Trophoblast cell (in vitro differentiated cells and primary cell): ENCODE measurements at regions not wholly inside any gene's neighbourhood (a gene's known extent, or its start where the extent isn't known, plus 50 kb on each side); places are given as distances from the start of the nearest gene placed in this dataset.
A peak's percentile ranks its signal among the peaks of the same experiment; 100 is the strongest.

Experiments
- DNase-seq, 2 donors: peaks; one replicate each; pipeline ENCODE4 v3.0.0-alpha.2; 2016
- H2AFZ ChIP-seq: 2 replicates; pipeline ENCODE4 v1.6.1; 2013; ENCODE audit warnings: low read length, moderate library complexity, mild to moderate bottlenecking; ENCODE audit not compliant: insufficient read depth, poor library complexity
- H2AK5ac ChIP-seq: 2 replicates; pipeline ENCODE4 v1.6.1; 2013; ENCODE audit warnings: mild to moderate bottlenecking, low read length
- H2BK120ac ChIP-seq: 2 replicates; pipeline ENCODE4 v1.6.1; 2013; ENCODE audit warnings: low read length, mild to moderate bottlenecking, moderate library complexity; ENCODE audit not compliant: insufficient read depth, poor library complexity
- H2BK12ac ChIP-seq: 2 replicates; pipeline ENCODE4 v1.6.1; 2013; ENCODE audit warnings: mild to moderate bottlenecking, low read length, moderate library complexity
- H2BK5ac ChIP-seq: 2 replicates; pipeline ENCODE4 v1.6.1; 2013; ENCODE audit warnings: low read length, low read depth, moderate library complexity, mild to moderate bottlenecking; ENCODE audit not compliant: poor library complexity
- H3K14ac ChIP-seq: 2 replicates; pipeline ENCODE4 v1.6.1; 2013; ENCODE audit warnings: mild to moderate bottlenecking, low read length
- H3K18ac ChIP-seq: 2 replicates; pipeline ENCODE4 v1.6.1; 2013; ENCODE audit warnings: mild to moderate bottlenecking, low read length
- H3K23ac ChIP-seq: 2 replicates; pipeline ENCODE4 v1.6.1; 2013; ENCODE audit warnings: low read length
- H3K27ac ChIP-seq: 2 replicates; pipeline ENCODE4 v1.5.1; 2013; ENCODE audit warnings: low read depth, mild to moderate bottlenecking, inconsistent platforms, low read length, moderate library complexity
- H3K27me3 ChIP-seq: 2 replicates; pipeline ENCODE4 v1.6.1; 2013; ENCODE audit warnings: inconsistent platforms, mild to moderate bottlenecking, low read length, moderate library complexity; ENCODE audit not compliant: insufficient read depth
- H3K36me3 ChIP-seq, 2 experiments: 1 replicate in 1 of 2; 2 replicates in 1 of 2; pipeline ENCODE4 v1.6.1; 2013; ENCODE audit warnings: low read length in 2 of 2, mild to moderate bottlenecking in 2 of 2, moderate library complexity in 1 of 2; ENCODE audit not compliant: insufficient read depth in 2 of 2, control insufficient read depth in 1 of 2
- H3K4ac ChIP-seq: 2 replicates; pipeline ENCODE4 v1.6.1; 2013; ENCODE audit warnings: low read depth, mild to moderate bottlenecking, low read length, moderate library complexity
- H3K4me1 ChIP-seq, 2 experiments: 1 replicate in 1 of 2; 2 replicates in 1 of 2; pipeline ENCODE4 v1.6.1; 2013; ENCODE audit warnings: low read length in 2 of 2, mild to moderate bottlenecking in 2 of 2, moderate library complexity in 1 of 2; ENCODE audit not compliant: insufficient read depth in 2 of 2, control insufficient read depth in 1 of 2
- H3K4me2 ChIP-seq: 2 replicates; pipeline ENCODE4 v1.6.1; 2013; ENCODE audit warnings: inconsistent platforms, mild to moderate bottlenecking, low read length, moderate library complexity
- H3K4me3 ChIP-seq: 2 replicates; pipeline ENCODE4 v1.5.1; 2013; ENCODE audit warnings: mild to moderate bottlenecking, low read depth, low read length, inconsistent platforms
- H3K79me1 ChIP-seq: one replicate; pipeline ENCODE4 v1.6.1; 2013; ENCODE audit warnings: low read length
- H3K79me2 ChIP-seq: 2 replicates; pipeline ENCODE4 v1.6.1; 2013; ENCODE audit warnings: low read length, mild to moderate bottlenecking; ENCODE audit not compliant: control insufficient read depth, insufficient read depth, poor library complexity
- H3K9ac ChIP-seq: 2 replicates; pipeline ENCODE4 v1.6.1; 2013; ENCODE audit warnings: mild to moderate bottlenecking, low read length
- H3K9me3 ChIP-seq: 2 replicates; pipeline ENCODE4 v1.6.1; 2013; ENCODE audit warnings: low read depth, mild to moderate bottlenecking, control low read depth, inconsistent platforms, low read length; ENCODE audit not compliant: insufficient read depth
- H4K12ac ChIP-seq: 2 replicates; pipeline ENCODE4 v1.6.1; 2013; ENCODE audit warnings: low read depth, mild to moderate bottlenecking, low read length, moderate library complexity
- H4K8ac ChIP-seq: 2 replicates; pipeline ENCODE4 v1.6.1; 2013; ENCODE audit warnings: low read depth, mild to moderate bottlenecking, low read length, moderate library complexity
- H4K91ac ChIP-seq: one replicate; pipeline ENCODE4 v1.6.1; 2013; ENCODE audit warnings: low read depth, mild to moderate bottlenecking, low read length, moderate library complexity
- WGBS: extraction: QIAGEN DNeasy Blood & Tissue Kit; methylation state at CpG from one replicate; pipeline ENCODE4 v1.1.7; 2013; ENCODE audit warnings: missing lambda C conversion rate; ENCODE audit not compliant: insufficient read length, insufficient coverage; ENCODE audit errors: extremely low coverage; 5-methylcytosine and 5-hydroxymethylcytosine counted together

DNA sequence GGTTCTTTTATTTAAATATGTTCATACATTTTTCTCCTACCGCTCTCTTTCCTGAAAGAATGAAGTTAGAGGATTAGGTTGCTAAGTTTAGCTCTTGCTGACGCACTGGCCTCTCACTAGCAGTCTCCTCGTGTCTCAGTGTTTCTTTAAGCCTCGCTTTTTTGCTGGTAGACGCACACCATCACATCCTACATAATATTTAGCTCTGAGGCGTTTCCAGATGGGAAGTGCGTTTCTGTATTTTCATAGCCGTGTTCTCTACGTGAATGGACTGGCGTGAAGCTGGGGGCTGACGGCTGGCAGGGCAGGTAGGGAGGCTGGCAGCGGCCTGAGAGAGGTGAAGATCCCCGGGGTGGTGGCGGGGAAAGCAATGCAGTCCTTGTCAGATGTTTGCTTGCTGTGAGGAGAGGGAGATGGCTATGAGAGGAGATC lies 79.2 kb upstream of the SPRY4 start:
- H2BK12ac ChIP-seq = peak overlapping the region; percentile 61
- no peaks in the 10 kb centered on the region for H3K36me3 ChIP-seq
- H3K23ac ChIP-seq = no peak overlapping the region
- no peaks in the 10 kb centered on the region for H3K79me2 ChIP-seq
- H3K27ac ChIP-seq = no peak overlapping the region
- no peak overlapping the region for H3K9ac ChIP-seq
- H2BK120ac ChIP-seq = no peak overlapping the region
- peaks cover 6% of the 10 kb centered on the region for H3K79me1 ChIP-seq
- H3K4ac ChIP-seq = no peak overlapping the region
- H2BK5ac ChIP-seq = no peak overlapping the region
- no peak overlapping the region for H3K18ac ChIP-seq
- H4K8ac ChIP-seq = no peak overlapping the region
- no peak overlapping the region for H3K4me3 ChIP-seq
- H3K4me1 ChIP-seq = peaks cover 4 to 7% of the 10 kb centered on the region in 2 experiments
- H3K9me3 ChIP-seq = no peaks in the 10 kb centered on the region
- peak overlapping the region; percentile 11 for H3K4me2 ChIP-seq
- H4K12ac ChIP-seq = no peak overlapping the region
- H2AK5ac ChIP-seq = peak overlapping the region; percentile 12
- H2AFZ ChIP-seq = no peak overlapping the region
- no peaks in the 10 kb centered on the region for H3K27me3 ChIP-seq
- no CpG with 5 or more reads among the region's 14 CpGs for WGBS
- H4K91ac ChIP-seq = peak overlapping the region; percentile 33
- peak overlapping the region; percentile 47 for H3K14ac ChIP-seq
- DNase-seq = peak in 1 of 2 donors; percentile 48

DNA sequence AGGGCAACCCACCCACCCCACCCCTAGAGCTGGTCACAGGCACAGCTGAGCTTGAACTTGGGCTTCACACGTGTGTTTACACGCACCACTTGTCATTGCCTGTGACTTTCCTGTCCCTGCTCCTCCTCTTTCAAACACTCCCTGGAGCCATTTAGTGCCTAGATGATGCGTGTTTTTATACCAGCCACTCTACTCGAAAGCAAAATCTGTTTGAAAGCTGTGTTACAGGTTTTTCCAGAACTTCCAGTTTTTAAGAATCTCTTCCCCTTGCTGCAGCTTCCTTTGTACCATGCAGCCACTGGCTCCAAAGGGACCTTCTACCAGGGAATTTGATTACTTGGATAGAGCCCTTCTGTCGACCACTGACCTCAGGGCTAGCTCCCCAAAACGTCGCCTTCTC lies 78.8 kb upstream of the SPRY4 start:
- Histone ChIP-seq H2BK5ac (no peak overlapping the region), H4K8ac (no peak overlapping the region), H3K36me3 (no peaks in the 10 kb centered on the region), H3K4me3 (no peak overlapping the region), H2BK12ac (no peak overlapping the region), H3K79me1 (peaks cover 6% of the 10 kb centered on the region), H3K27me3 (no peaks in the 10 kb centered on the region), H2BK120ac (no peak overlapping the region), H3K27ac (no peak overlapping the region), H3K9ac (no peak overlapping the region), H2AK5ac (no peak overlapping the region), H2AFZ (no peak overlapping the region), H3K14ac (no peak overlapping the region), H3K4me2 (peak overlapping the region; percentile 11), H3K18ac (no peak overlapping the region), H4K91ac (peak overlapping the region; percentile 33), H3K4me1 (peaks cover 4 to 7% of the 10 kb centered on the region in 2 experiments), H3K79me2 (no peaks in the 10 kb centered on the region), H3K4ac (no peak overlapping the region), H4K12ac (no peak overlapping the region), H3K23ac (no peak overlapping the region), H3K9me3 (no peaks in the 10 kb centered on the region)
- no CpG with 5 or more reads among the region's 7 CpGs for WGBS
- peak; percentile 65 to 97 for DNase-seq

DNA sequence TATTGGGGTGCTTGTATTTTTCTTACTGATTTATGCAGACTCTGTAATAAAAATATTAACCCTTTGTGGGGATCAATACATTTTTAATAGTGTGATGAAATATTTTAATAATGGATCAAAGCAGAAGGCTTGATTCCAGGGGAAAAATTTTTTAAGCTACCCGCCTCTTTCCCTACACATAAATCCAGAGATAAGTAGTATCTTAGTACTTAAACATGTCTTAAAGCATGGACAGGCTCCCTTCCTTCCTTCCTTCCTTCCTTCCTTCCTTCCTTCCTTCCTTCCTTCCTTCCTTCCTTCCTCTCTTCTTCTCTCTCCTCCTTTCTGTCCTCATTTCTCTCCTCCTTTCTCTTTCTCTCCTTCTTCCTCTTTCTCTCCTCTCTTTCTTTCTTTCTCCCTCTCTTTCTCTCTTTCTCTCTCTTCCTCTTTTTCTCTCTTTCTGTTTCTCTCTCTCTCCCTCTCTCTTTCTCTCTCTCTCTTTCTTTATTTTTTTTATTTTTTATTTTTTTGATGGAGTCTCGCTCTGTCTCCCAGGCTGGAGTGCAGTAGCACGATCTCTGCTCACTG lies 78.0 kb upstream of the SPRY4 start:
- no peak overlapping the region for H3K27ac ChIP-seq
- no peaks in the 10 kb centered on the region for H3K9me3 ChIP-seq
- no peaks in the 10 kb centered on the region for H3K27me3 ChIP-seq
- no peak overlapping the region for H2BK5ac ChIP-seq
- H2AK5ac ChIP-seq = no peak overlapping the region
- no peak overlapping the region for H2BK120ac ChIP-seq
- no peak overlapping the region for H4K12ac ChIP-seq
- H3K36me3 ChIP-seq = no peaks in the 10 kb centered on the region
- H3K4me2 ChIP-seq = no peak overlapping the region
- DNase-seq = no peak
- no peak overlapping the region for H3K4me3 ChIP-seq
- H3K18ac ChIP-seq = no peak overlapping the region
- no peak overlapping the region for H4K8ac ChIP-seq
- H3K4me1 ChIP-seq = peaks cover 4 to 7% of the 10 kb centered on the region in 2 experiments
- no peak overlapping the region for H2BK12ac ChIP-seq
- no CpG with 5 or more reads among the region's 3 CpGs for WGBS
- H4K91ac ChIP-seq = no peak overlapping the region
- H3K14ac ChIP-seq = no peak overlapping the region
- H3K4ac ChIP-seq = no peak overlapping the region
- H3K23ac ChIP-seq = no peak overlapping the region
- no peak overlapping the region for H2AFZ ChIP-seq
- no peaks in the 10 kb centered on the region for H3K79me2 ChIP-seq
- H3K79me1 ChIP-seq = peaks cover 6% of the 10 kb centered on the region
- H3K9ac ChIP-seq = no peak overlapping the region

DNA sequence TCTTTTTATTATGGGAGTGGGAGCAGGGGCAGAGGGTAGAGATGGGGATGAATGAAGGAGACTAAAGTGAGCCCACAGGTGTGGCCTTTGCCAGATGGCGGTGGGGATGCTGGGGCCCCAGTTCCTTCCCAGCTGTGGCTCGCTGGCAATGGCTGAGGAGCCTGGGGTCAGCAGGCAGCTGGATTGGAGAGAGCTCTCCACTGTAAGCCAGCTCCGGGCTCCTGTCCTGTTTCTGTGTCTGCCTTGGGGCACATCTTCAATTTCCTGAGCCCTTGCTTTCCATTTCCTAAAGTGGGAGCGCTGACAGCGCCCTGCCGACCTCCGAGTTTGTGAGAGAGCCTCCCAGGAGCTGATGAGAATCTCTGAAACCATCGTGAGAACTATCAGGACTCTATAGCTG lies 75.6 kb upstream of the SPRY4 start:
- H2BK5ac ChIP-seq = no peak overlapping the region
- no peak overlapping the region for H3K4me3 ChIP-seq
- H3K4ac ChIP-seq = no peak overlapping the region
- no peak overlapping the region for H3K27ac ChIP-seq
- H3K9me3 ChIP-seq = peaks cover 4% of the 10 kb centered on the region
- peaks cover 3% of the 10 kb centered on the region for H3K27me3 ChIP-seq
- H3K4me1 ChIP-seq = peaks cover 4 to 7% of the 10 kb centered on the region in 2 experiments
- no CpG with 5 or more reads among the region's 8 CpGs for WGBS
- no peak for DNase-seq
- no peak overlapping the region for H2AFZ ChIP-seq
- H3K9ac ChIP-seq = no peak overlapping the region
- no peak overlapping the region for H3K23ac ChIP-seq
- peak overlapping the region; percentile 52 for H2BK12ac ChIP-seq
- no peaks in the 10 kb centered on the region for H3K79me2 ChIP-seq
- H4K12ac ChIP-seq = no peak overlapping the region
- H3K4me2 ChIP-seq = no peak overlapping the region
- H4K91ac ChIP-seq = no peak overlapping the region
- H3K14ac ChIP-seq = no peak overlapping the region
- no peak overlapping the region for H2BK120ac ChIP-seq
- no peak overlapping the region for H2AK5ac ChIP-seq
- H3K18ac ChIP-seq = no peak overlapping the region
- no peaks in the 10 kb centered on the region for H3K36me3 ChIP-seq
- no peak overlapping the region for H4K8ac ChIP-seq
- peaks cover 6% of the 10 kb centered on the region for H3K79me1 ChIP-seq
